MCF 10A (cell line): ENCODE measurements at regions not wholly inside any gene's neighbourhood (a gene's known extent, or its start where the extent isn't known, plus 50 kb on each side); places are given as distances from the start of the nearest gene placed in this dataset.
A peak's percentile ranks its signal among the peaks of the same experiment; 100 is the strongest.

Experiments used
- BruUV-seq: library from RNA; stranded (reverse); fragments of 400-500 nt; replicated peaks from 2 replicates; lab custom pipeline; 2021; lab: Mats Ljungman, UMichigan
- CTCF ChIA-PET: fragments of 300-600 bp; sonication (Branson Sonifier 250); formaldehyde crosslinking; extraction: SDS; loops from one replicate; lab custom pipeline; 2021; ENCODE audit warnings: antibody characterized with exemption, inconsistent platforms; lab: Yijun Ruan, JAX
- POLR2A ChIA-PET: fragments of 300-600, 350-650 bp; sonication (Branson Sonifier 250); formaldehyde crosslinking; extraction: SDS; loops from one replicate; lab custom pipeline; 2020; ENCODE audit warnings: antibody characterized with exemption, inconsistent platforms; lab: Yijun Ruan, JAX
- DNase-seq: peaks from one replicate; pipeline ENCODE4 v3.0.0-alpha.2; 2018; ENCODE audit not compliant: unreplicated experiment
- H3K27ac Mint-ChIP-seq: one replicate; pipeline ENCODE4 v1.8.0; 2022; ENCODE audit warnings: mild to moderate bottlenecking, low read depth, mixed read lengths; ENCODE audit not compliant: unreplicated experiment
- H3K27me3 Mint-ChIP-seq: one replicate; pipeline ENCODE4 v1.8.0; 2022; ENCODE audit warnings: mixed read lengths; ENCODE audit not compliant: insufficient read depth, unreplicated experiment
- H3K36me3 Mint-ChIP-seq: one replicate; pipeline ENCODE4 v1.8.0; 2022; ENCODE audit warnings: mild to moderate bottlenecking, moderate library complexity, mixed read lengths; ENCODE audit not compliant: insufficient read depth, unreplicated experiment
- H3K4me1 Mint-ChIP-seq: one replicate; pipeline ENCODE4 v1.8.0; 2022; ENCODE audit warnings: mixed read lengths; ENCODE audit not compliant: insufficient read depth, unreplicated experiment
- H3K4me3 Mint-ChIP-seq: one replicate; pipeline ENCODE4 v1.8.0; 2022; ENCODE audit warnings: mild to moderate bottlenecking, moderate library complexity, mixed read lengths; ENCODE audit not compliant: unreplicated experiment
- H3K9me3 Mint-ChIP-seq: one replicate; pipeline ENCODE4 v1.8.0; 2022; ENCODE audit warnings: mixed read lengths; ENCODE audit not compliant: unreplicated experiment
- intact Hi-C: fragments of 100-400 bp; cut with micrococcal nuclease; formaldehyde crosslinking; loops from 2 replicates; pipeline ENCODE4 v1.14.1; 2022
- TF ChIP-seq, protein P1 (sequence below): fragments of 200-600 bp; IDR thresholded peaks from one replicate; pipeline ENCODE4 v1.8.0; 2022; ENCODE audit warnings: antibody characterized with exemption, mild to moderate bottlenecking; ENCODE audit not compliant: unreplicated experiment

DNA sequence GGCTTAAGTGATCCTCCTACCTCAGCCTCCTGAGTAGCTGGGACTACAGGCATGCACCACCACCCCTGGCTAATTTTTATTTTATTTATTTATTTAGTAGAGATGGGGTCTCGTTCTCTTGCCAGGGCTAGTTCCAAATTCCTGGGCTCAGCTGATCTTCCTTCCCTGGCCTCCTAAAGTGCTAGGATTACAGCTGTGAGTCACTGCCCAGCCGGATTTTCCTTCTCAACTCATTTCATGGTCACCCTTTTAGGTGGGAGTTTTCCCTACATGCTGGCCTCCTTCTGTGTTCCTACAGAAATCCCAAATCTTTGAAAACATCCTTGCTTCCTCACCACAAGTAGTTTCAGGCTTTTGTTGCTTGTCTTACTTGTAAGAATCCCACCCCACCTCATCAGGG is 102.1 kb upstream of the SIAH1 start:
- Mint-ChIP-seq H3K4me1 (peaks cover 12% of the 10 kb centered on the region), H3K27me3 (no peaks in the 10 kb centered on the region), H3K36me3 (no peaks in the 10 kb centered on the region), H3K9me3 (no peaks in the 10 kb centered on the region), H3K4me3 (no peak overlapping the region), H3K27ac (no peak overlapping the region)
- ChIA-PET POLR2A (interaction anchor here (0.6 to 1.0 kb wide), 2 partner anchors 8 to 77 kb away, joined by 3 read pairs; no protein-coding TSS in a partner anchor), CTCF (interaction anchor here (0.5 to 1.5 kb wide), 3 partner anchors 13 to 182 kb away, joined by 3 to 7 read pairs (median 4); no protein-coding TSS in a partner anchor)
- TF ChIP-seq, protein P1, sequence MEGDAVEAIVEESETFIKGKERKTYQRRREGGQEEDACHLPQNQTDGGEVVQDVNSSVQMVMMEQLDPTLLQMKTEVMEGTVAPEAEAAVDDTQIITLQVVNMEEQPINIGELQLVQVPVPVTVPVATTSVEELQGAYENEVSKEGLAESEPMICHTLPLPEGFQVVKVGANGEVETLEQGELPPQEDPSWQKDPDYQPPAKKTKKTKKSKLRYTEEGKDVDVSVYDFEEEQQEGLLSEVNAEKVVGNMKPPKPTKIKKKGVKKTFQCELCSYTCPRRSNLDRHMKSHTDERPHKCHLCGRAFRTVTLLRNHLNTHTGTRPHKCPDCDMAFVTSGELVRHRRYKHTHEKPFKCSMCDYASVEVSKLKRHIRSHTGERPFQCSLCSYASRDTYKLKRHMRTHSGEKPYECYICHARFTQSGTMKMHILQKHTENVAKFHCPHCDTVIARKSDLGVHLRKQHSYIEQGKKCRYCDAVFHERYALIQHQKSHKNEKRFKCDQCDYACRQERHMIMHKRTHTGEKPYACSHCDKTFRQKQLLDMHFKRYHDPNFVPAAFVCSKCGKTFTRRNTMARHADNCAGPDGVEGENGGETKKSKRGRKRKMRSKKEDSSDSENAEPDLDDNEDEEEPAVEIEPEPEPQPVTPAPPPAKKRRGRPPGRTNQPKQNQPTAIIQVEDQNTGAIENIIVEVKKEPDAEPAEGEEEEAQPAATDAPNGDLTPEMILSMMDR: no peak
- DNase-seq: no peak
- BruUV-seq: no TSS peak
- intact Hi-C loops: no loop called here

DNA sequence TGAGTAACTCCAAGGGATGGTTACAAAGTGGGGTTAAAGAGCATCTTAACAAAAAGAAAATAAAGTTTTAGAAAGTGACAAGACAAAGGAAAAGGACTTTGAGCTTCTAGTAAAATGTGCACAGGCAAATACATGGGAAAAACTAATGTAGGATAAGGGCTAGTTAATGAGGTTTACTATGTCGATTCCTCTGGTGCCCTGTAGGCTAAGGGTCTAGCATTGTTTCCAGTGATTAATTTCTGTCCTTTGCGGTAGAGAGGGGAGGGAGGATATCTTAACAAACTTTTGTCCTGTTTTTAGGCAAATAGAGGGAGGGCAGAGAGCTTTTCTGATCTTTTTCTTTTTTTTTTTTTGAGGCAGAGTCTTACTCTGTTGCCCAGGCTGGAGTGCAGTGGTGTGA is 96.6 kb upstream of the SIAH1 start:
- Mint-ChIP-seq H3K27ac (no peak overlapping the region), H3K4me3 (no peak overlapping the region), H3K4me1 (peaks cover 7% of the 10 kb centered on the region), H3K36me3 (no peaks in the 10 kb centered on the region), H3K27me3 (no peaks in the 10 kb centered on the region), H3K9me3 (peaks cover 7% of the 10 kb centered on the region)
- TF ChIP-seq, protein P1: no peak
- ChIA-PET POLR2A (interaction anchor here (1.2 kb wide), 2 partner anchors 10 to 18 kb away, joined by 6 to 8 read pairs; no protein-coding TSS in a partner anchor), CTCF (interaction anchor here (0.6 to 0.7 kb wide), 2 partner anchors 43 to 61 kb away, joined by 3 read pairs; no protein-coding TSS in a partner anchor)
- no peak for DNase-seq
- intact Hi-C loops: no loop called here
- BruUV-seq: no TSS peak

DNA sequence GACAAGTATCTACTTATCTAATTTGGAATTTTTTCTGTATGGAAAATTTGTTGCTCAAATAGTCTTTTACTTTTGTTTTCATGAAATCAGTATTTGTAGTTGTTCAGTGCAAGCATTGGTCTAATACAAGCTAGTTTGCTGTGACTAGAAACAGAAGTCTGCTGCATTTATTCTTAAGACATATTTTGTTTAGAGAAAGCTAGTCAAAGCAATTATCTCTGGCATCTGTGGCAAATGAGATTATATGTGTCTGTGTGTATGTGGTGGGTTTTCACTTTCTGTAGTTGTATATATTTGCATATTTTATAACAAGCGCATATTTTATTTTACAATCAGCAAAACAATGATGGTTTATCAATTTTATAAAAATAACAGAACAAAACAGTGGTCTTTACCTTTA is 96.0 kb upstream of the SIAH1 start:
- ChIA-PET POLR2A (interaction anchor here (1.2 kb wide), 2 partner anchors 9 to 18 kb away, joined by 6 to 8 read pairs; no protein-coding TSS in a partner anchor), CTCF (interaction anchor here (0.5 to 1.0 kb wide), 7 partner anchors 9 to 286 kb away, joined by 3 to 5 read pairs (median 3); no protein-coding TSS in a partner anchor)
- H3K36me3 Mint-ChIP-seq: no peaks in the 10 kb centered on the region
- TF ChIP-seq, protein P1: no peak
- H3K27ac Mint-ChIP-seq: no peak overlapping the region
- peaks cover 7% of the 10 kb centered on the region for H3K9me3 Mint-ChIP-seq
- intact Hi-C loops: no loop called here
- H3K4me3 Mint-ChIP-seq: no peak overlapping the region
- no peaks in the 10 kb centered on the region for H3K27me3 Mint-ChIP-seq
- DNase-seq: no peak
- H3K4me1 Mint-ChIP-seq: peaks cover 7% of the 10 kb centered on the region
- no TSS peak for BruUV-seq

DNA sequence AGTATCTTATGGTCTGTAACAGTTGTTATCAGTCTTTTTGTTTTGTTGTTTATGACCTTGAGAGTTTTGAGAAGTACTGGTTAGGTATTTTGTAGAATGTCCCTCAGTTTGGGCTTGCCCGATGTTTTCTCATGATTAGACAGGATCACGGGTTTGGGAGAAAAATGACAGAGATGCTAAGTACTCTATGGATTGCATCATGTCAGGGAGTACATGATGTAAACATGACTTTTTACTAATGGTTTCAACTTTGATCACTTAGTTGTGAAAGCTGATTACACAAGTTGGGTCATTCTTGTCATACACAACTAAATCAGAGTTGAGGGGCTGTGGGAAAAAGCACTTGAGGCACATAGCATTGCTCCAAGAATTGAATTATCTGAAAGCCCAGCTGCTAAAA is 94.7 kb upstream of the SIAH1 start:
- no TSS peak for BruUV-seq
- POLR2A ChIA-PET: no interaction called here
- no peaks in the 10 kb centered on the region for H3K36me3 Mint-ChIP-seq
- intact Hi-C loops: no loop called here
- H3K4me1 Mint-ChIP-seq: peaks cover 7% of the 10 kb centered on the region
- no peaks in the 10 kb centered on the region for H3K27me3 Mint-ChIP-seq
- DNase-seq: peak; percentile 36
- CTCF ChIA-PET: no interaction called here
- H3K27ac Mint-ChIP-seq: peak overlapping the region; percentile 33
- peaks cover 7% of the 10 kb centered on the region for H3K9me3 Mint-ChIP-seq
- H3K4me3 Mint-ChIP-seq: no peak overlapping the region
- TF ChIP-seq, protein P1: no peak
